ENCODE measurements at regions not wholly inside any gene's neighbourhood (a gene's known extent, or its start where the extent isn't known, plus 50 kb on each side); places are given as distances from the start of the nearest gene placed in this dataset.

GRCh38 chr11:79578116-79578515 is 137.3 kb upstream of the TENM4 start:
- H3K4me3 ChIP-seq (ENCODE audit: low read length): no peak overlapping the region
- no peak for TF ChIP-seq CTCF (conservative IDR thresholded peaks at IDR 0.05; ENCODE audit: low read length)
- no peak for DNase-seq (ENCODE audit: low read depth)

GRCh38 chr11:79575701-79576100 is 134.9 kb upstream of the TENM4 start:
- H3K4me3 ChIP-seq (ENCODE audit: low read length): no peak overlapping the region
- no peak for TF ChIP-seq CTCF (conservative IDR thresholded peaks at IDR 0.05; ENCODE audit: low read length)
- DNase-seq (ENCODE audit: low read depth): no peak

GRCh38 chr11:79570104-79570503 is 129.3 kb upstream of the TENM4 start:
- TF ChIP-seq CTCF (conservative IDR thresholded peaks at IDR 0.05; ENCODE audit: low read length): no peak
- H3K4me3 ChIP-seq (ENCODE audit: low read length): no peak overlapping the region
- no peak for DNase-seq (ENCODE audit: low read depth)

GRCh38 chr11:79564288-79564925 is 123.6 kb upstream of the TENM4 start:
- no peak for DNase-seq (ENCODE audit: low read depth)
- TF ChIP-seq CTCF (conservative IDR thresholded peaks at IDR 0.05; ENCODE audit: low read length): no peak
- no peak overlapping the region for H3K4me3 ChIP-seq (ENCODE audit: low read length)

DNA sequence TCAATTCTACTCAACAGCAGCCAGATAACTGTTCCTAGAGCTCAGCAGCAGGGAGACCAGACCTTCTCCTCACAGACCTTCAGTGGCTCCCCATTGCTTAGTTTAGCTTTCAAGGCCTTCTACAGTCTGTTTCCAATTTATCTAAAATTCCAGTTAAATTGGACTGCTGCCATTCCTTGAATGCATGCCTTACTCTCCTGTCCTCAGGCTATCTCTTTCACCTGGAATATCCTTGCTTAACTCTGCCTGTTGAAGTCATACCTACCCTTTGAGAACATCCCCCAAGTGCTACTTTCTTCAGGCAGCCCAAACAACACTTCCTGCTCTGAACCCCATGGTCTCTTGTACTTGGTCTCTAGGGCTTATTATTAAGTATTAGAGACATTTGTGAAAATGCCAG is 120.7 kb upstream of the TENM4 start:
- H3K4me3 ChIP-seq (ENCODE audit: low read length): no peak overlapping the region
- no peak for TF ChIP-seq CTCF (conservative IDR thresholded peaks at IDR 0.05; ENCODE audit: low read length)
- no peak for DNase-seq (ENCODE audit: low read depth)

- TF ChIP-seq CTCF (conservative IDR thresholded peaks at IDR 0.05; ENCODE audit: low read length): no peak
- H3K4me3 ChIP-seq (ENCODE audit: low read length): no peak overlapping the region
- DNase-seq (ENCODE audit: low read depth): no peak
Observed at GRCh38 chr11:79550809-79551208, 110.0 kb upstream of the TENM4 start.

- no peak for TF ChIP-seq CTCF (conservative IDR thresholded peaks at IDR 0.05; ENCODE audit: low read length)
- H3K4me3 ChIP-seq (ENCODE audit: low read length): no peak overlapping the region
- DNase-seq (ENCODE audit: low read depth): peak; percentile 1
Observed at GRCh38 chr11:79547256-79547655, 106.4 kb upstream of the TENM4 start.
